Astrocyte of the cerebellum (primary cell): ENCODE measurements at regions not wholly inside any gene's neighbourhood (a gene's known extent, or its start where the extent isn't known, plus 50 kb on each side); places are given as distances from the start of the nearest gene placed in this dataset.

ENCODE experiments used
- DNase-seq: peaks from one replicate; pipeline ENCODE4 v3.0.0-alpha.2; 2011; ENCODE audit warnings: low read depth
- H3K4me3 ChIP-seq: 2 replicates; pipeline ENCODE4 v1.5.1; 2011; ENCODE audit warnings: mild to moderate bottlenecking, low read depth, low read length, moderate library complexity
- in situ Hi-C: cut with HindIII; loops from 2 replicates; pipeline ENCODE4 v1.10.0; 2017; ENCODE audit warnings: low sequenced_read_pairs
- TF ChIP-seq, protein P1 (sequence below): IDR thresholded peaks from 2 replicates; pipeline ENCODE4 v1.5.1; 2012; ENCODE audit warnings: low read length, low read depth, moderate library complexity, mild to moderate bottlenecking; ENCODE audit errors: missing control alignments

DNA sequence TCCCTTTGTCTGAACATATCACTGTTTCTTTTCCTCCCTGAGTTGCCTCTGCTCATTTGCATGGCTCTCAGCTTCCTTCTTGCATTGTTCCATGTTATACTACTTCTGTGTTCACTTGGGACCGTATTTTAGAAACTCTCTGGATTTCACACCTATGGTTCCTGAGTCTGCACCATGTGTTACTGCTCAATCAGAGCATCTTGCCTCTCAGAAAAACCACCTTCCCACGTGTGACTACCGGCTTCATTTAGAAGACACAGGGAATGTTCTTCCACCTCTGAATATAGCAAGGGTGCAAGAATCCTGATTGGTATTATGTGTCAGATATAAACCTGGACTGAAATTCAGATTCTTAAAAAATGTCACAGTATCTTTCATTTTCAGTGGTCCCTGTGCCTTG, 731.2 kb downstream of the TDRD15 start:
- H3K4me3 ChIP-seq, result no peak overlapping the region
- no peak for DNase-seq
- in situ Hi-C loops, result no loop called here
- TF ChIP-seq, protein P1, sequence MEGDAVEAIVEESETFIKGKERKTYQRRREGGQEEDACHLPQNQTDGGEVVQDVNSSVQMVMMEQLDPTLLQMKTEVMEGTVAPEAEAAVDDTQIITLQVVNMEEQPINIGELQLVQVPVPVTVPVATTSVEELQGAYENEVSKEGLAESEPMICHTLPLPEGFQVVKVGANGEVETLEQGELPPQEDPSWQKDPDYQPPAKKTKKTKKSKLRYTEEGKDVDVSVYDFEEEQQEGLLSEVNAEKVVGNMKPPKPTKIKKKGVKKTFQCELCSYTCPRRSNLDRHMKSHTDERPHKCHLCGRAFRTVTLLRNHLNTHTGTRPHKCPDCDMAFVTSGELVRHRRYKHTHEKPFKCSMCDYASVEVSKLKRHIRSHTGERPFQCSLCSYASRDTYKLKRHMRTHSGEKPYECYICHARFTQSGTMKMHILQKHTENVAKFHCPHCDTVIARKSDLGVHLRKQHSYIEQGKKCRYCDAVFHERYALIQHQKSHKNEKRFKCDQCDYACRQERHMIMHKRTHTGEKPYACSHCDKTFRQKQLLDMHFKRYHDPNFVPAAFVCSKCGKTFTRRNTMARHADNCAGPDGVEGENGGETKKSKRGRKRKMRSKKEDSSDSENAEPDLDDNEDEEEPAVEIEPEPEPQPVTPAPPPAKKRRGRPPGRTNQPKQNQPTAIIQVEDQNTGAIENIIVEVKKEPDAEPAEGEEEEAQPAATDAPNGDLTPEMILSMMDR, result no peak

DNA sequence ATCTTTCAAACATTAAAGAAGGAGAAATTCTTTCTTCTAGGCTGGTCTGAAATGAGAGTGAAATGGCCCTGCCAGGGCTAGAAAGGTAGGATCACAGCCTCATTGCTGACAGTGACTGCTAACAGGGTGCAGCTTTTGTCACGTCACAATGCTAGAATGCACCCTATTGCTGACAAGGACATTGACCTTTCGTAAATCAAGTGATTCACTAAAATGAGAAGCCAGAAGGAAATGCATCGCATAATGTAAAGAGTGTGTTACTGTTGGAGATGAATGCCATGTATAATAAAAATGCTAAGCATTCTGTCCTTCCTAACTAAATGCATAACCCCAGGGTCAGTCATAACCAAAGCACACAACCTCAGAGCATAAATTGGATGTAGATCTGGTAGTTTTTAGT, 732.9 kb downstream of the TDRD15 start:
- H3K4me3 ChIP-seq, result no peak overlapping the region
- in situ Hi-C loops, result no loop called here
- TF ChIP-seq, protein P1, result no peak
- no peak for DNase-seq

DNA sequence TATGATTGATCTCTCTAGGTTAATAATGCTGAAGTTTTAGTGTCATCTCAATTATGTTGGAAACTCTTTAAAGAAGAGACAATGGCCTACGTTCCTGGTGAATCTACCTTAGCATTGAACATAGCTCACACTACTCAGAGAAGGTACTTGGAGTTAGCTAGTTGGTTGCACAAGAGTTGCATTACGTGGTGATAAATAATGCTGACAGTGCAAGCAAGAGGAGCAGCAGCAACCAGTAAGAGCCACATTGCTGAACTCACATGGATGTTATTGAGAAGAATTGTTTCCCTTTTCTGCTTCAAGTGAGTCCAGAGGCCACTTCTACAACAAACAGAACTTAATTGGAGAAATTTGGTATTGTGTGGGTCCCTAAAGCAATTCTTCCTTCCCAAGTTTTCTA, 737.1 kb downstream of the TDRD15 start:
- in situ Hi-C loops, result no loop called here
- H3K4me3 ChIP-seq, result no peak overlapping the region
- TF ChIP-seq, protein P1, result no peak
- DNase-seq, result no peak

DNA sequence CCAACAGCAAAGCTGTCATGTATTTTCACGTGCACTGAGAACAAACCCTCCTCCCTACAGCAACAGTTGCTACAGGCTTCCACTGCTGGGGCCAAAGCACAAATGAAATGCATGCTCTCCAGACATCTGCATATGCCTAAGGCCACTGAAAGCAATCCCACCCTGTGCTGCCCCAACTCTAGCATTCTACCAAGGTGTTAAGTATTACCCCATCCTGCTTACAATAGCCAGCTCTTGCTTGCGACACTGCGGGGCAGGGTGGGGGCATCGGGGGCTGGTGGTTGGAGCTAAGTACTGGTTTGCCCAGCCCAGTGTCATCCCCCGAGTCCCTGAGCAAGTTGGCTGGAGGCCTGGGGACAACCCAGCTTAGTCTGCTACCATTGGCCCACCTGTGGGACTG, 742.5 kb downstream of the TDRD15 start:
- TF ChIP-seq, protein P1, result no peak
- DNase-seq, result no peak
- H3K4me3 ChIP-seq, result no peak overlapping the region
- in situ Hi-C loops, result no loop called here

DNA sequence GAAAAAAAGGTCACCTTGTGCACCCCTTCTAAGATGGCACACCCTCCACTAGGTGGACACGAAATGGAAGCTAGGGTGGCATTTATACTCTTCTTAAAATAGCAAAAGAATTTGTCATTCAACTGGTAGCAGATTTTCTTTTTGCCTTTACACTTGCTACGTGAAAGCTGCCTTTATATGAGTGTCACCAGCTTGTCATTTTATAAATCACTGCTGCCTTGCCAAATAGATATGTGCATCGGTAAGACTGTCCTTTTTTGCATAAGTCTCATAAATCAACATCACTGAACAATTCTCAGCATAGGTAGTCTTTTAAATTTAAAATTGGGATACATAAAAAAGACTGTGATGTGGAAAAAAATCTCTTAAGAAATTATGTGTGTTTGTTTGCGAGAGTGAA, 764.1 kb downstream of the TDRD15 start:
- TF ChIP-seq, protein P1, result no peak
- DNase-seq, result no peak
- H3K4me3 ChIP-seq, result no peak overlapping the region
- in situ Hi-C loops, result no loop called here

DNA sequence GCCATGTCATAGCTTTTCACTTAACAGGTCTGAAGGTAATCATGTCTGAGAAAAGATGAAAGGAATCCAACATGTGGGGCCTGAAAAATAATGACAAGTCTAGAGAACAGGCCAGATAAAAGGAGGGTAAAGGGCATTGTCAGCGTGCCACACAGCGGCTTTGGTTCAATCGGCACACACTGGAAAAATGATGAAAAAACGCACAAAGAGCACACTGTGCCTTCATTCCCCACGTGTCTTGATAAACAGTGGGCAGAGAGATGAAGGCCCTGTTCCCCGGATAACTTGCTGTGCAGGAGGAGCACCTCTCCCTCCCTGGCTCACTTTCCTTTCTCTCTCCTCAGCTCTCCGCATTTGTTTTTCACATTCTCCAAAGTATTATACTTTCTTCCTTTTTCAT, 766.3 kb downstream of the TDRD15 start:
- TF ChIP-seq, protein P1, result no peak
- in situ Hi-C loops, result no loop called here
- H3K4me3 ChIP-seq, result no peak overlapping the region
- no peak for DNase-seq

DNA sequence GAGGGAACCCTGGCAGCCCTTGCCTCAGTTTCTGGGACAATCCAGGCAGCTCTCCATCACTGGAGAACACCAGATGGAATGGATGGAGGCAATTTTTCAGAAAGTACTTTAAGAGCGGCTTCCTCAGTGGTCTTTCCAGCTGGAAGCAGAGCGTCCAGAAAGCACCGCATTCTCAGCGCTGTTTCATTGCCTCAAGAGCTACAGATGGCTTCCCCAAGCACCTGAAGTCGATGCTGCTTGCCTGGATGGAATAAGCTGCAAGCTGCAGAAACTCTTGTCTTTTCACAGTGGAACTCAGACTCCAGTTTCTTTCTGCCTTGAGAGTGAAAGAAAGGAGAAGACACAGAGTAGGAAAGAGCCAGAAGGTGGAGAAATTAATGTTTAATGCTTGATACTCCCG, 766.9 kb downstream of the TDRD15 start:
- H3K4me3 ChIP-seq, result no peak overlapping the region
- DNase-seq, result no peak
- in situ Hi-C loops, result no loop called here
- TF ChIP-seq, protein P1, result no peak
